Endothelial cell of umbilical vein (primary cell): ENCODE measurements at regions not wholly inside any gene's neighbourhood (a gene's known extent, or its start where the extent isn't known, plus 50 kb on each side); places are given as distances from the start of the nearest gene placed in this dataset.

ENCODE experiments used
- BruUV-seq: library from RNA; stranded (reverse); fragments of 400-500 nt; replicated peaks from 2 replicates; lab custom pipeline; 2021; lab: Mats Ljungman, UMichigan
- CTCF ChIA-PET: fragments of 300-600, 350-600 bp; sonication (Branson Sonifier 250); formaldehyde crosslinking; loops from one replicate; lab custom pipeline; 2021; ENCODE audit warnings: antibody characterized with exemption, inconsistent platforms; lab: Charles Lee
- POLR2A ChIA-PET: fragments of 300-600, 350-600 bp; sonication (Branson Sonifier 250); formaldehyde crosslinking; loops from one replicate; lab custom pipeline; 2021; ENCODE audit warnings: antibody characterized with exemption, inconsistent platforms; lab: Charles Lee
- DNase-seq: peaks from one replicate; pipeline ENCODE4 v3.0.0-alpha.2; 2011; ENCODE audit warnings: low read depth, low spot score
- FAIRE-seq: peaks from 2 replicates; lab custom pipeline; 2011; peaks lifted over from hg19 to GRCh38; lab: Jason Lieb, UNC
- H2AFZ ChIP-seq: 2 replicates; pipeline ENCODE4 v1.6.0; 2012; ENCODE audit warnings: low read depth, low read length, control low read depth, inconsistent platforms
- H3K27ac ChIP-seq: 2 replicates; pipeline ENCODE4 v1.5.1; 2011; ENCODE audit warnings: low read depth, mild to moderate bottlenecking, control low read depth, low read length, moderate library complexity; ENCODE audit not compliant: insufficient read depth
- H3K27me3 ChIP-seq, 2 experiments: 2 replicates each; pipeline versions ENCODE4 v1.6.0 to v1.6.1; 2011; ENCODE audit warnings: low read length in 2 of 2, mixed read lengths in 1 of 2; ENCODE audit not compliant: control insufficient read depth in 2 of 2, insufficient read depth in 2 of 2
- H3K36me3 ChIP-seq, 2 experiments: 2 replicates in 1 of 2; 3 replicates in 1 of 2; pipeline ENCODE4 v1.5.1; 2011; ENCODE audit warnings: low read length in 2 of 2, mild to moderate bottlenecking in 1 of 2, moderate library complexity in 1 of 2; ENCODE audit not compliant: control insufficient read depth in 2 of 2, insufficient read depth in 2 of 2; ENCODE audit errors: extremely low read depth in 1 of 2
- H3K4me1 ChIP-seq: 3 replicates; pipeline ENCODE4 v1.5.1; 2011; ENCODE audit warnings: mild to moderate bottlenecking, low read length; ENCODE audit not compliant: control insufficient read depth, insufficient read depth; ENCODE audit errors: extremely low read depth
- H3K4me2 ChIP-seq: 2 replicates; pipeline ENCODE4 v1.6.1; 2011; ENCODE audit warnings: low read length, control low read depth, mixed read lengths; ENCODE audit not compliant: insufficient read depth
- H3K4me3 ChIP-seq, 3 experiments: fragments of 200-600 bp in 1 of 3; sonication (generic), shearing (Covaris generic) in 1 of 3; replicated peaks in 1 of 3; 2 replicates each; pipeline ENCODE4 v1.5.1; 2011 to 2016; ENCODE audit warnings: control low read depth in 3 of 3, low read length in 3 of 3, mild to moderate bottlenecking in 2 of 3, inconsistent platforms in 1 of 3, low read depth in 1 of 3, moderate library complexity in 1 of 3; ENCODE audit not compliant: insufficient read depth in 1 of 3
- H3K79me2 ChIP-seq: 2 replicates; pipeline ENCODE4 v1.6.0; 2012; ENCODE audit warnings: low read length, inconsistent platforms; ENCODE audit not compliant: control insufficient read depth, insufficient read depth
- H3K9ac ChIP-seq: replicated peaks from 2 replicates; pipeline ENCODE3; 2011; ENCODE audit warnings: low read length, control low read depth; ENCODE audit not compliant: insufficient read depth; ENCODE audit errors: extremely low read depth
- H3K9me1 ChIP-seq: replicated peaks from 3 replicates; pipeline ENCODE4 v1.6.0; 2011; ENCODE audit warnings: mild to moderate bottlenecking, low read length; ENCODE audit not compliant: control insufficient read depth, insufficient read depth; ENCODE audit errors: extremely low read depth
- H3K9me3 ChIP-seq: replicated peaks from 2 replicates; pipeline ENCODE4 v1.5.1; 2012; ENCODE audit warnings: low read length, inconsistent platforms; ENCODE audit not compliant: control insufficient read depth, insufficient read depth
- H4K20me1 ChIP-seq: replicated peaks from 2 replicates; pipeline ENCODE3; 2011; ENCODE audit warnings: mild to moderate bottlenecking, low read length; ENCODE audit not compliant: control insufficient read depth, insufficient read depth; ENCODE audit errors: extremely low read depth
- EZH2 ChIP-seq: IDR thresholded peaks from 2 replicates; pipeline ENCODE4 v1.6.1; 2012; ENCODE audit warnings: borderline replicate concordance, low read depth, mild to moderate bottlenecking, moderate library complexity, low read length, inconsistent platforms; ENCODE audit not compliant: severe bottlenecking
- FOS ChIP-seq: IDR thresholded peaks from 2 replicates; pipeline ENCODE4 v1.6.1; 2011; ENCODE audit warnings: mild to moderate bottlenecking, low read length, moderate library complexity, borderline replicate concordance; ENCODE audit not compliant: insufficient read depth
- GATA2 ChIP-seq: IDR thresholded peaks from 2 replicates; pipeline ENCODE4 v1.7.0; 2011; ENCODE audit warnings: low read depth, mild to moderate bottlenecking, moderate library complexity, mixed read lengths, low read length; ENCODE audit not compliant: insufficient read length, insufficient read depth
- JUN ChIP-seq: IDR thresholded peaks from 2 replicates; pipeline ENCODE4 v1.6.1; 2011; ENCODE audit warnings: borderline replicate concordance, low read depth; ENCODE audit not compliant: insufficient read length, insufficient read depth
- MYC ChIP-seq: IDR thresholded peaks from one replicate; pipeline ENCODE4 v1.6.1; 2011; ENCODE audit warnings: mild to moderate bottlenecking, low read depth, low read length
- POLR2A ChIP-seq: IDR thresholded peaks from 2 replicates; pipeline ENCODE4 v1.6.1; 2012; ENCODE audit warnings: low read depth, mild to moderate bottlenecking, control low read depth, low read length
- POLR2AphosphoS5 ChIP-seq: IDR thresholded peaks from 2 replicates; pipeline ENCODE4 v1.6.1; 2012; ENCODE audit warnings: low read depth, mild to moderate bottlenecking, control low read depth, low read length, moderate library complexity; ENCODE audit not compliant: insufficient read depth
- dilution Hi-C: fragments of 300-500 bp; cut with MboI; formaldehyde crosslinking; loops from one replicate; pipeline ENCODE4 v1.15.0; 2019; ENCODE audit warnings: low sequenced_read_pairs; ENCODE audit not compliant: extremely low pct_ligation_motif_present
- intact Hi-C: fragments of 100-400 bp; cut with micrococcal nuclease; formaldehyde crosslinking; loops from one replicate; pipeline ENCODE4 v1.10.0; 2022
- TF ChIP-seq, protein P1 (sequence below), 2 donors: IDR thresholded peaks; 1 replicate in 1 of 2; 2 replicates in 1 of 2; pipeline ENCODE4 v1.5.1; 2011; ENCODE audit warnings: low read length in 2 of 2, mild to moderate bottlenecking in 2 of 2, moderate library complexity in 2 of 2, control low read depth in 1 of 2, inconsistent platforms in 1 of 2, low read depth in 1 of 2; ENCODE audit not compliant: insufficient read depth in 1 of 2; ENCODE audit errors: extremely low read depth in 1 of 2
- TF ChIP-seq, protein P2 (sequence below): IDR thresholded peaks from 2 replicates; pipeline ENCODE4 v1.6.1; 2011; ENCODE audit not compliant: insufficient read depth, insufficient read length

DNA sequence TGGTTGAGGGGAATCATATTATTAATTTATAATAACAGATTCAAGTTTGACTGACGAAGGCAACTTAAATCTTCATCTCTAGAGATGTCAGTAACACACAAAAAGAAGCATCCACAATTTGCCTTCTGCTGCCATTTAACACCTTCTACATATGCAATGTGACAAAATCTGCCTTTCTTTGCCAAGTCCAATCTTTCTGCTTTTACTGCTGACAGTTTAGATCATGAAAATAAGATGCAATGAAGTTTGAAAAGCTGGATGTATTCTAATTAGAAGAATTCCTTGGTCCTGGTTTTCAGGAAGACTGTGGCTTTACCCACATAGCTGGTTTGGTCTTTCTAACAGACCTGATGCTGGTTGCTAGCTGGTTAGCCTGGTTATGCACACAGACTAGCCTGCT, 178.9 kb downstream of the ACER2 start:
- dilution Hi-C loops, result no loop called here
- H3K4me3 ChIP-seq, result no peak overlapping the region
- H4K20me1 ChIP-seq, result no peaks in the 10 kb centered on the region
- H3K9me1 ChIP-seq, result no peaks in the 10 kb centered on the region
- H3K79me2 ChIP-seq, result no peaks in the 10 kb centered on the region
- no peaks in the 10 kb centered on the region for H3K36me3 ChIP-seq
- no peaks in the 10 kb centered on the region for H3K9me3 ChIP-seq
- no peak overlapping the region for H2AFZ ChIP-seq
- H3K9ac ChIP-seq, result no peak overlapping the region
- no peak overlapping the region for H3K27ac ChIP-seq
- H3K4me2 ChIP-seq, result no peak overlapping the region
- intact Hi-C loops, result no loop called here
- no peak for FAIRE-seq
- TF ChIP-seq FOS (no peak), MYC (no peak), POLR2AphosphoS5 (no peak), POLR2A (no peak), EZH2 (no peak), GATA2 (no peak), JUN (no peak)
- TF ChIP-seq, protein P1, sequence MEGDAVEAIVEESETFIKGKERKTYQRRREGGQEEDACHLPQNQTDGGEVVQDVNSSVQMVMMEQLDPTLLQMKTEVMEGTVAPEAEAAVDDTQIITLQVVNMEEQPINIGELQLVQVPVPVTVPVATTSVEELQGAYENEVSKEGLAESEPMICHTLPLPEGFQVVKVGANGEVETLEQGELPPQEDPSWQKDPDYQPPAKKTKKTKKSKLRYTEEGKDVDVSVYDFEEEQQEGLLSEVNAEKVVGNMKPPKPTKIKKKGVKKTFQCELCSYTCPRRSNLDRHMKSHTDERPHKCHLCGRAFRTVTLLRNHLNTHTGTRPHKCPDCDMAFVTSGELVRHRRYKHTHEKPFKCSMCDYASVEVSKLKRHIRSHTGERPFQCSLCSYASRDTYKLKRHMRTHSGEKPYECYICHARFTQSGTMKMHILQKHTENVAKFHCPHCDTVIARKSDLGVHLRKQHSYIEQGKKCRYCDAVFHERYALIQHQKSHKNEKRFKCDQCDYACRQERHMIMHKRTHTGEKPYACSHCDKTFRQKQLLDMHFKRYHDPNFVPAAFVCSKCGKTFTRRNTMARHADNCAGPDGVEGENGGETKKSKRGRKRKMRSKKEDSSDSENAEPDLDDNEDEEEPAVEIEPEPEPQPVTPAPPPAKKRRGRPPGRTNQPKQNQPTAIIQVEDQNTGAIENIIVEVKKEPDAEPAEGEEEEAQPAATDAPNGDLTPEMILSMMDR (IDR thresholded peaks at IDR 0.05; ENCODE audit: extremely low read depth in 1 of 2, insufficient read depth in 1 of 2, low read depth in 1 of 2, low read length in 2 of 2), result no peak
- TF ChIP-seq, protein P2, sequence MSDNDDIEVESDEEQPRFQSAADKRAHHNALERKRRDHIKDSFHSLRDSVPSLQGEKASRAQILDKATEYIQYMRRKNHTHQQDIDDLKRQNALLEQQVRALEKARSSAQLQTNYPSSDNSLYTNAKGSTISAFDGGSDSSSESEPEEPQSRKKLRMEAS, result no peak
- ChIA-PET POLR2A (no interaction called here), CTCF (no interaction called here)
- no TSS peak for BruUV-seq
- DNase-seq, result no peak
- H3K27me3 ChIP-seq, result no peaks in the 10 kb centered on the region
- H3K4me1 ChIP-seq, result no peaks in the 10 kb centered on the region
